HL-60 (cell line): ENCODE measurements at regions not wholly inside any gene's neighbourhood (a gene's known extent, or its start where the extent isn't known, plus 50 kb on each side); places are given as distances from the start of the nearest gene placed in this dataset.

Experiments
- GABPA ChIP-seq: IDR thresholded peaks from 2 replicates; pipeline ENCODE4 v1.6.1; 2012; ENCODE audit warnings: low read depth
- POLR2AphosphoS5 ChIP-seq: IDR thresholded peaks from 2 replicates; pipeline ENCODE4 v1.6.1; 2012; ENCODE audit warnings: low read depth
- SPI1 ChIP-seq: IDR thresholded peaks from 2 replicates; pipeline ENCODE4 v1.6.1; 2012; ENCODE audit warnings: low read depth, mild to moderate bottlenecking, borderline replicate concordance
- TF ChIP-seq, protein P1 (sequence below): IDR thresholded peaks from one replicate; pipeline ENCODE4 v1.5.1; 2011; ENCODE audit warnings: low read length, control low read depth, inconsistent platforms; ENCODE audit not compliant: insufficient read depth
- TF ChIP-seq, protein P2 (sequence below): IDR thresholded peaks from 2 replicates; pipeline ENCODE4 v1.6.1; 2012; ENCODE audit warnings: low read depth; ENCODE audit not compliant: insufficient replicate concordance

DNA sequence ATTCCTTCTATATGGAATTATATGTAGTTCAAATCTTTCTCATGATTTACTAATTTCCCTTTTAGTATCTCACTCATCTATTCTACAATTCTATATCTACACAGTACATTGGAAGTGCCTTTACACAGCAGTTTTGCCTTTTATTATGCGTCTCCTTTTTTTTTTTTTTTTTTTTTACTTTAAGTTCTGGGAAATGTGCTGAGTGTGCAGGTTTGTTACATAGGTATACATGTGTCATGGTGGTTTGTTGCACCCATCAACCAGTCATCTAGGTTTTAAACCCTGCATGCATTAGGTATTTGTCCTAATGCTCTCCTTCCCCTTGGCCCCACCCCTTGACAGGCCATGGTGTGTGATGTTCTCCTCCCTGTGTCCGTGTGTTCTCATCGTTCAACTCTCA lies 1150.1 kb upstream of the PRR20A start:
- TF ChIP-seq SPI1 (no peak), POLR2AphosphoS5 (no peak), GABPA (no peak)
- TF ChIP-seq, protein P1, sequence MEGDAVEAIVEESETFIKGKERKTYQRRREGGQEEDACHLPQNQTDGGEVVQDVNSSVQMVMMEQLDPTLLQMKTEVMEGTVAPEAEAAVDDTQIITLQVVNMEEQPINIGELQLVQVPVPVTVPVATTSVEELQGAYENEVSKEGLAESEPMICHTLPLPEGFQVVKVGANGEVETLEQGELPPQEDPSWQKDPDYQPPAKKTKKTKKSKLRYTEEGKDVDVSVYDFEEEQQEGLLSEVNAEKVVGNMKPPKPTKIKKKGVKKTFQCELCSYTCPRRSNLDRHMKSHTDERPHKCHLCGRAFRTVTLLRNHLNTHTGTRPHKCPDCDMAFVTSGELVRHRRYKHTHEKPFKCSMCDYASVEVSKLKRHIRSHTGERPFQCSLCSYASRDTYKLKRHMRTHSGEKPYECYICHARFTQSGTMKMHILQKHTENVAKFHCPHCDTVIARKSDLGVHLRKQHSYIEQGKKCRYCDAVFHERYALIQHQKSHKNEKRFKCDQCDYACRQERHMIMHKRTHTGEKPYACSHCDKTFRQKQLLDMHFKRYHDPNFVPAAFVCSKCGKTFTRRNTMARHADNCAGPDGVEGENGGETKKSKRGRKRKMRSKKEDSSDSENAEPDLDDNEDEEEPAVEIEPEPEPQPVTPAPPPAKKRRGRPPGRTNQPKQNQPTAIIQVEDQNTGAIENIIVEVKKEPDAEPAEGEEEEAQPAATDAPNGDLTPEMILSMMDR = no peak
- TF ChIP-seq, protein P2, sequence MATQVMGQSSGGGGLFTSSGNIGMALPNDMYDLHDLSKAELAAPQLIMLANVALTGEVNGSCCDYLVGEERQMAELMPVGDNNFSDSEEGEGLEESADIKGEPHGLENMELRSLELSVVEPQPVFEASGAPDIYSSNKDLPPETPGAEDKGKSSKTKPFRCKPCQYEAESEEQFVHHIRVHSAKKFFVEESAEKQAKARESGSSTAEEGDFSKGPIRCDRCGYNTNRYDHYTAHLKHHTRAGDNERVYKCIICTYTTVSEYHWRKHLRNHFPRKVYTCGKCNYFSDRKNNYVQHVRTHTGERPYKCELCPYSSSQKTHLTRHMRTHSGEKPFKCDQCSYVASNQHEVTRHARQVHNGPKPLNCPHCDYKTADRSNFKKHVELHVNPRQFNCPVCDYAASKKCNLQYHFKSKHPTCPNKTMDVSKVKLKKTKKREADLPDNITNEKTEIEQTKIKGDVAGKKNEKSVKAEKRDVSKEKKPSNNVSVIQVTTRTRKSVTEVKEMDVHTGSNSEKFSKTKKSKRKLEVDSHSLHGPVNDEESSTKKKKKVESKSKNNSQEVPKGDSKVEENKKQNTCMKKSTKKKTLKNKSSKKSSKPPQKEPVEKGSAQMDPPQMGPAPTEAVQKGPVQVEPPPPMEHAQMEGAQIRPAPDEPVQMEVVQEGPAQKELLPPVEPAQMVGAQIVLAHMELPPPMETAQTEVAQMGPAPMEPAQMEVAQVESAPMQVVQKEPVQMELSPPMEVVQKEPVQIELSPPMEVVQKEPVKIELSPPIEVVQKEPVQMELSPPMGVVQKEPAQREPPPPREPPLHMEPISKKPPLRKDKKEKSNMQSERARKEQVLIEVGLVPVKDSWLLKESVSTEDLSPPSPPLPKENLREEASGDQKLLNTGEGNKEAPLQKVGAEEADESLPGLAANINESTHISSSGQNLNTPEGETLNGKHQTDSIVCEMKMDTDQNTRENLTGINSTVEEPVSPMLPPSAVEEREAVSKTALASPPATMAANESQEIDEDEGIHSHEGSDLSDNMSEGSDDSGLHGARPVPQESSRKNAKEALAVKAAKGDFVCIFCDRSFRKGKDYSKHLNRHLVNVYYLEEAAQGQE = no peak
